Astrocyte (in vitro differentiated cells and primary cell): ENCODE measurements at regions not wholly inside any gene's neighbourhood (a gene's known extent, or its start where the extent isn't known, plus 50 kb on each side); places are given as distances from the start of the nearest gene placed in this dataset.
A peak's percentile ranks its signal among the peaks of the same experiment; 100 is the strongest.

Experiments used
- DNase-seq: peaks from one replicate; pipeline ENCODE4 v3.0.0-alpha.2; 2010; ENCODE audit warnings: low read depth
- FAIRE-seq: peaks from 2 replicates; lab custom pipeline; 2011; peaks lifted over from hg19 to GRCh38; lab: Jason Lieb, UNC
- H2AFZ ChIP-seq: 2 replicates; pipeline ENCODE4 v1.6.0; 2012; ENCODE audit warnings: low read depth, low read length, inconsistent platforms
- H3K27ac ChIP-seq: 2 replicates; pipeline ENCODE4 v1.5.1; 2011; ENCODE audit warnings: low read depth, low read length, inconsistent platforms
- H3K27me3 ChIP-seq: 2 replicates; pipeline ENCODE4 v1.6.0; 2011; ENCODE audit warnings: low read length, inconsistent platforms; ENCODE audit not compliant: insufficient read depth
- H3K36me3 ChIP-seq: 2 replicates; pipeline ENCODE4 v1.5.1; 2011; ENCODE audit warnings: low read length, inconsistent platforms; ENCODE audit not compliant: insufficient read depth
- H3K4me1 ChIP-seq: 2 replicates; pipeline ENCODE4 v1.5.1; 2011; ENCODE audit warnings: low read length, inconsistent platforms; ENCODE audit not compliant: insufficient read depth
- H3K4me2 ChIP-seq: 2 replicates; pipeline ENCODE4 v1.6.0; 2012; ENCODE audit warnings: low read length, inconsistent platforms
- H3K4me3 ChIP-seq: 2 replicates; pipeline ENCODE4 v1.5.1; 2011; ENCODE audit warnings: low read depth, mild to moderate bottlenecking, low read length, inconsistent platforms; ENCODE audit not compliant: insufficient read depth
- H3K79me2 ChIP-seq: 2 replicates; pipeline ENCODE4 v1.6.0; 2012; ENCODE audit warnings: mild to moderate bottlenecking, low read length, inconsistent platforms; ENCODE audit not compliant: insufficient read depth
- H3K9ac ChIP-seq: 2 replicates; pipeline ENCODE4 v1.6.0; 2012; ENCODE audit warnings: mild to moderate bottlenecking, low read length, inconsistent platforms
- H3K9me3 ChIP-seq: 2 replicates; pipeline ENCODE4 v1.5.1; 2012; ENCODE audit warnings: low read depth, mild to moderate bottlenecking, low read length, inconsistent platforms; ENCODE audit not compliant: insufficient read depth
- H4K20me1 ChIP-seq: 2 replicates; pipeline ENCODE4 v1.6.0; 2012; ENCODE audit warnings: low read length, inconsistent platforms; ENCODE audit not compliant: insufficient read depth
- H3K27ac Mint-ChIP-seq: one replicate; pipeline ENCODE4 v1.8.0; 2021; ENCODE audit warnings: mild to moderate bottlenecking, mixed read lengths; ENCODE audit not compliant: unreplicated experiment
- H3K27me3 Mint-ChIP-seq: one replicate; pipeline ENCODE4 v1.8.0; 2021; ENCODE audit warnings: low read depth, mixed read lengths; ENCODE audit not compliant: unreplicated experiment
- H3K36me3 Mint-ChIP-seq: one replicate; pipeline ENCODE4 v1.8.0; 2021; ENCODE audit warnings: low read depth, mixed read lengths; ENCODE audit not compliant: unreplicated experiment
- H3K4me1 Mint-ChIP-seq: one replicate; pipeline ENCODE4 v1.8.0; 2021; ENCODE audit warnings: low read depth, mixed read lengths; ENCODE audit not compliant: unreplicated experiment
- H3K4me3 Mint-ChIP-seq: one replicate; pipeline ENCODE4 v1.8.0; 2021; ENCODE audit warnings: mild to moderate bottlenecking, moderate library complexity, mixed read lengths; ENCODE audit not compliant: unreplicated experiment
- H3K9me3 Mint-ChIP-seq: one replicate; pipeline ENCODE4 v1.8.0; 2021; ENCODE audit warnings: mild to moderate bottlenecking, mixed read lengths; ENCODE audit not compliant: unreplicated experiment
- EZH2 ChIP-seq: IDR thresholded peaks from 2 replicates; pipeline ENCODE4 v1.6.1; 2012; ENCODE audit warnings: mild to moderate bottlenecking, low read length, inconsistent platforms; ENCODE audit not compliant: insufficient read depth
- TF ChIP-seq, protein P1 (sequence below): IDR thresholded peaks from 2 replicates; pipeline ENCODE4 v1.5.1; 2011; ENCODE audit warnings: low read depth, mild to moderate bottlenecking, inconsistent platforms, low read length, moderate library complexity; ENCODE audit not compliant: insufficient read depth

DNA sequence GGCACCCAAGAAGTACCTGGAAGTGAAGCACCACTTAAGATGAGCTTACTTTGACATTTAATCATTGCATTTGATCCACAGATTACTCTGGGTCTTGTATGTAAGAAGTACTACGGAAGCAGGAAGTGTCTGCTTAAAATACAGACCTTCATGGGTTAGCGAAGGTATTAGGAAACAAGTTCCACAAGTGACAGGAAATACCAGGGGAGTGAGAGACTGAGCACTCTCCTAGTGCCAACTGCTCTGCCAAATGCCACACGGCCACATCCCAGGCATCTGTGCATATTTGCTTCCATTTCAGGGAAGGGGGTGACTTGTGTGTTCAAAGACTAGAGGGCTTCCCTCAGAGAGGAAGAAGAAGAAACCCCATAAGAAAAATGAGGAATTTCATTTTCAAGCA, 57.2 kb upstream of the ANK3 start:
- H3K27ac ChIP-seq, result no peak overlapping the region
- peak overlapping the region; percentile 65 for H3K4me2 ChIP-seq
- no peak overlapping the region for H3K9ac ChIP-seq
- Mint-ChIP-seq H3K4me1 (peaks cover 20% of the 10 kb centered on the region), H3K27me3 (no peaks in the 10 kb centered on the region), H3K36me3 (no peaks in the 10 kb centered on the region), H3K4me3 (no peak overlapping the region), H3K27ac (no peak overlapping the region), H3K9me3 (peaks cover 2% of the 10 kb centered on the region)
- no peaks in the 10 kb centered on the region for H3K79me2 ChIP-seq
- no peak overlapping the region for H2AFZ ChIP-seq
- H3K9me3 ChIP-seq, result no peaks in the 10 kb centered on the region
- peaks cover 15% of the 10 kb centered on the region for H3K4me1 ChIP-seq
- no peaks in the 10 kb centered on the region for H3K36me3 ChIP-seq
- no peaks in the 10 kb centered on the region for H4K20me1 ChIP-seq
- H3K4me3 ChIP-seq, result no peak overlapping the region
- DNase-seq (peak; percentile 23), FAIRE-seq (peak; percentile 45)
- no peaks in the 10 kb centered on the region for H3K27me3 ChIP-seq
- TF ChIP-seq, protein P1, sequence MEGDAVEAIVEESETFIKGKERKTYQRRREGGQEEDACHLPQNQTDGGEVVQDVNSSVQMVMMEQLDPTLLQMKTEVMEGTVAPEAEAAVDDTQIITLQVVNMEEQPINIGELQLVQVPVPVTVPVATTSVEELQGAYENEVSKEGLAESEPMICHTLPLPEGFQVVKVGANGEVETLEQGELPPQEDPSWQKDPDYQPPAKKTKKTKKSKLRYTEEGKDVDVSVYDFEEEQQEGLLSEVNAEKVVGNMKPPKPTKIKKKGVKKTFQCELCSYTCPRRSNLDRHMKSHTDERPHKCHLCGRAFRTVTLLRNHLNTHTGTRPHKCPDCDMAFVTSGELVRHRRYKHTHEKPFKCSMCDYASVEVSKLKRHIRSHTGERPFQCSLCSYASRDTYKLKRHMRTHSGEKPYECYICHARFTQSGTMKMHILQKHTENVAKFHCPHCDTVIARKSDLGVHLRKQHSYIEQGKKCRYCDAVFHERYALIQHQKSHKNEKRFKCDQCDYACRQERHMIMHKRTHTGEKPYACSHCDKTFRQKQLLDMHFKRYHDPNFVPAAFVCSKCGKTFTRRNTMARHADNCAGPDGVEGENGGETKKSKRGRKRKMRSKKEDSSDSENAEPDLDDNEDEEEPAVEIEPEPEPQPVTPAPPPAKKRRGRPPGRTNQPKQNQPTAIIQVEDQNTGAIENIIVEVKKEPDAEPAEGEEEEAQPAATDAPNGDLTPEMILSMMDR, result no peak
- no peak for TF ChIP-seq EZH2

DNA sequence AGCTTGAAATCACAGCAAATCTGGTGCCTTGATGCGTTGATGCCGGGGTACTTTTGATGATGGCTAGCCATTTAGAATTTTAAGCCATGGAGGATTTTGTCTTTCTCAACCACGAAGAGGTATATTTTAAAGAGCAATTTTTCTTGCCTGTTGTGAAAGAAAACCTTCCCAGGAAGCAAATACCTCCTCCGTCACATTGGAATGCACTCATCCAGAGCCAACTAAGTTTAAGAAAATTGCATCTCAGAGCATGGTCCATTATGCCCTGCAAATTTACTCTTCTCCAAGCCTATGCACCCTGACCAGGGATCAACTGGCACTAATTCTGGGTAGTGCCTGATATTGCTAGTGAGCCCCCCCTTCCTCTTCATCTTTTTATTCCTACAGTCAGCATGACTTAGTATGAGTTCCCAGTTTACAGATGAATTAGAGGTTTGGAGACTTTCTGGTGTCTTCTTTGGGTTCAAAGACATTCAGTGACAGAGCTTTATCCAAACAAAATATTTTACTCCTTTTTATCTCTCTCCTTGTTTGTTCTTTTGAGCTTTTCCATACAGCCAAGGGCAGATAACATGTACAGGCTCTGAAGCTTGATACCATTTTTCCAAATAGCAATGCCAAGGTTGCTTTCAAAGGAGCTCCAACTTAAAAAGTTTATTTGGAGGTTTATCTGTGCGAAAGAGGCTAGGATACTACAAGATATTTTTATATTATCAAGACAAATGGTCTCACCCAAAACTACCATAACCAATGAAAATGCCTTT, 56.6 kb upstream of the ANK3 start:
- H3K4me2 ChIP-seq, result peak overlapping the region; percentile 65
- H3K4me1 ChIP-seq, result peaks cover 15% of the 10 kb centered on the region
- Mint-ChIP-seq H3K4me1 (peaks cover 20% of the 10 kb centered on the region), H3K4me3 (no peak overlapping the region), H3K36me3 (no peaks in the 10 kb centered on the region), H3K27ac (no peak overlapping the region), H3K9me3 (peaks cover 2% of the 10 kb centered on the region), H3K27me3 (no peaks in the 10 kb centered on the region)
- H4K20me1 ChIP-seq, result no peaks in the 10 kb centered on the region
- FAIRE-seq, result no peak
- DNase-seq, result peak; percentile 43
- H3K36me3 ChIP-seq, result no peaks in the 10 kb centered on the region
- no peak for TF ChIP-seq EZH2
- TF ChIP-seq, protein P1, result no peak
- H3K27ac ChIP-seq, result no peak overlapping the region
- no peaks in the 10 kb centered on the region for H3K27me3 ChIP-seq
- no peak overlapping the region for H2AFZ ChIP-seq
- no peaks in the 10 kb centered on the region for H3K9me3 ChIP-seq
- no peak overlapping the region for H3K4me3 ChIP-seq
- H3K79me2 ChIP-seq, result no peaks in the 10 kb centered on the region
- H3K9ac ChIP-seq, result no peak overlapping the region

DNA sequence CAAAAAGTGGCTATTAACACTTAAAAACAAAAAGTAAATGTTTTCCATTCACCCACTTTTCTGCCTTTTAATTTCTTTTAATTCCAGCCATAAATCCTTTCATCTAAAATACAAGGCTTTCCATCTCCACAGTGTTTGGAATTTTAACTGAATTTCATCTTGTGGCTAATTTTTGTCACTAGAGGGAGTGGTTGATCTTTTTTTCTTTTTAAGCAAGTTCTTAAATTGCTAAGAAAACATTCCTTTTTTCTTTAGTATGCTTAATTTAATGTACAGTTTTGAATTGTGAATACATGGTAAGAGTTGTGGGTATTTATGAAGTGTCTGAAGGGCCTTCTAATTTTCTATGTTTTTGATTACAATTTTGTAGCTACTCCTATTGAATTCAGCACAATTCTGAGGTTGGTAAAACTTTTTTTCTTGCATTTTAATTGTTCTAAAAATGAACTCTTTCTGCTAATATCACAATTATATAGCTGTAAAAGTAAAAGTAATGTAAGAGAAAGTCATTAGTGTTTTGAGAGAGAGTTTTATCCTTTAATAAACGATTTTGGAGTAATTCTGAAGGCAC, 54.9 kb upstream of the ANK3 start:
- H3K27ac ChIP-seq, result no peak overlapping the region
- no peak overlapping the region for H3K9ac ChIP-seq
- no peak overlapping the region for H2AFZ ChIP-seq
- no peaks in the 10 kb centered on the region for H3K79me2 ChIP-seq
- peaks cover 20% of the 10 kb centered on the region for H3K4me1 Mint-ChIP-seq
- peaks cover 15% of the 10 kb centered on the region for H3K4me1 ChIP-seq
- no peak overlapping the region for H3K4me3 ChIP-seq
- H3K9me3 Mint-ChIP-seq, result no peaks in the 10 kb centered on the region
- no peaks in the 10 kb centered on the region for H3K36me3 Mint-ChIP-seq
- H3K27ac Mint-ChIP-seq, result no peak overlapping the region
- H4K20me1 ChIP-seq, result no peaks in the 10 kb centered on the region
- TF ChIP-seq, protein P1, result peak; percentile 68
- TF ChIP-seq EZH2, result no peak
- H3K4me3 Mint-ChIP-seq, result no peak overlapping the region
- peak; percentile 27 for DNase-seq
- no peak for FAIRE-seq
- no peaks in the 10 kb centered on the region for H3K27me3 Mint-ChIP-seq
- H3K4me2 ChIP-seq, result no peak overlapping the region
- no peaks in the 10 kb centered on the region for H3K27me3 ChIP-seq
- no peaks in the 10 kb centered on the region for H3K9me3 ChIP-seq
- no peaks in the 10 kb centered on the region for H3K36me3 ChIP-seq
